ENCODE measurements at regions not wholly inside any gene's neighbourhood (a gene's known extent, or its start where the extent isn't known, plus 50 kb on each side); places are given as distances from the start of the nearest gene placed in this dataset.

GRCh38 chr14:44564908-44565307, 57.8 kb upstream of the FSCB start:
- H3K4me3 ChIP-seq (ENCODE audit: control insufficient read depth, low read depth, low read length): no peak overlapping the region
- DNase-seq (ENCODE audit: low read depth): no peak
- TF ChIP-seq CTCF (IDR thresholded peaks at IDR 0.05; ENCODE audit: control insufficient read depth, insufficient read depth, low read depth, low read length, missing control alignments): no peak

Data from AG09309 (cell line).